HL-60 (cell line): ENCODE measurements at regions not wholly inside any gene's neighbourhood (a gene's known extent, or its start where the extent isn't known, plus 50 kb on each side); places are given as distances from the start of the nearest gene placed in this dataset.

Experiments used
- DNase-seq, 2 experiments: peaks; one replicate each; pipeline ENCODE4 v3.0.0-alpha.2; 2010 to 2020; ENCODE audit warnings: low read depth in 1 of 2, low spot score in 1 of 2
- H3K27ac ChIP-seq: fragments of 250-450 bp; sonication (Bioruptor Pico); replicated peaks from 2 replicates; pipeline ENCODE4 v1.5.1; 2020; ENCODE audit warnings: mild to moderate bottlenecking, moderate library complexity
- H3K27me3 ChIP-seq: fragments of 250-450 bp; sonication (Bioruptor Pico); 2 replicates; pipeline ENCODE4 v1.5.1; 2021; ENCODE audit warnings: mild to moderate bottlenecking, moderate library complexity; ENCODE audit not compliant: insufficient read depth, poor library complexity, severe bottlenecking
- H3K4me3 ChIP-seq: replicated peaks from 2 replicates; pipeline ENCODE4 v1.5.1; 2011; ENCODE audit warnings: mild to moderate bottlenecking, control low read depth, low read length; ENCODE audit not compliant: insufficient read depth
- CTCF ChIP-seq: IDR thresholded peaks from one replicate; pipeline ENCODE4 v1.5.1; 2011; ENCODE audit warnings: low read length, control low read depth, inconsistent platforms; ENCODE audit not compliant: insufficient read depth
- GABPA ChIP-seq: IDR thresholded peaks from 2 replicates; pipeline ENCODE4 v1.6.1; 2012; ENCODE audit warnings: low read depth
- POLR2AphosphoS5 ChIP-seq: IDR thresholded peaks from 2 replicates; pipeline ENCODE4 v1.6.1; 2012; ENCODE audit warnings: low read depth
- REST ChIP-seq: IDR thresholded peaks from 2 replicates; pipeline ENCODE4 v1.6.1; 2012; ENCODE audit warnings: low read depth; ENCODE audit not compliant: insufficient replicate concordance
- SPI1 ChIP-seq: IDR thresholded peaks from 2 replicates; pipeline ENCODE4 v1.6.1; 2012; ENCODE audit warnings: low read depth, mild to moderate bottlenecking, borderline replicate concordance

GRCh38 chr13:64849196-64849595 is 2380.9 kb downstream of the PCDH9 start:
- Histone ChIP-seq H3K27ac (no peak overlapping the region), H3K27me3 (no peaks in the 10 kb centered on the region), H3K4me3 (no peak overlapping the region)
- DNase-seq: no peak
- no peak for TF ChIP-seq CTCF
- TF ChIP-seq GABPA: no peak
- TF ChIP-seq REST: no peak
- no peak for TF ChIP-seq SPI1
- TF ChIP-seq POLR2AphosphoS5: no peak

GRCh38 chr13:64847767-64848166 is 2382.4 kb downstream of the PCDH9 start:
- Histone ChIP-seq H3K27ac (no peak overlapping the region), H3K4me3 (no peak overlapping the region), H3K27me3 (no peaks in the 10 kb centered on the region)
- no peak for DNase-seq
- no peak for TF ChIP-seq CTCF
- TF ChIP-seq GABPA: no peak
- no peak for TF ChIP-seq REST
- TF ChIP-seq POLR2AphosphoS5: no peak

- no peak overlapping the region for H3K4me3 ChIP-seq
- H3K27ac ChIP-seq: no peak overlapping the region
- DNase-seq: no peak
- no peak for TF ChIP-seq CTCF
- no peak for TF ChIP-seq POLR2AphosphoS5
- TF ChIP-seq REST: no peak
- TF ChIP-seq GABPA: no peak
- no peak for TF ChIP-seq SPI1
- no peaks in the 10 kb centered on the region for H3K27me3 ChIP-seq
These were observed 2385.0 kb downstream of the PCDH9 start for GRCh38 chr13:64845110-64845509.
